NCI-H524 (cell line): ENCODE measurements at regions not wholly inside any gene's neighbourhood (a gene's known extent, or its start where the extent isn't known, plus 50 kb on each side); places are given as distances from the start of the nearest gene placed in this dataset.

Source experiments
- DNase-seq, 2 experiments: peaks; one replicate each; lab custom pipeline; 2025; lab: John Stamatoyannopoulos, UW

GRCh38 chr2:19600506-19600905 is 242.1 kb upstream of the OSR1 start:
- DNase-seq: no peak

GRCh38 chr2:19598971-19599370 is 240.5 kb upstream of the OSR1 start:
- no peak for DNase-seq

GRCh38 chr2:19592197-19592596 is 233.8 kb upstream of the OSR1 start:
- no peak for DNase-seq

GRCh38 chr2:19589791-19590190 is 231.4 kb upstream of the OSR1 start:
- no peak for DNase-seq

GRCh38 chr2:19580830-19581229 is 222.4 kb upstream of the OSR1 start:
- DNase-seq: no peak

- DNase-seq: no peak
Observed at GRCh38 chr2:19580264-19580663, 221.8 kb upstream of the OSR1 start.

- no peak for DNase-seq
Observed at GRCh38 chr2:19579461-19579860, 221.0 kb upstream of the OSR1 start.

GRCh38 chr2:19577723-19578122 is 219.3 kb upstream of the OSR1 start:
- DNase-seq: no peak

GRCh38 chr2:19576411-19576810 is 218.0 kb upstream of the OSR1 start:
- no peak for DNase-seq

- no peak for DNase-seq
Observed at GRCh38 chr2:19575641-19576040, 217.2 kb upstream of the OSR1 start.

- DNase-seq: no peak
Observed at GRCh38 chr2:19574778-19575260, 216.4 kb upstream of the OSR1 start.

- DNase-seq: no peak
Observed at GRCh38 chr2:19573784-19574183, 215.4 kb upstream of the OSR1 start.

GRCh38 chr2:19571773-19572172 is 213.3 kb upstream of the OSR1 start:
- no peak for DNase-seq

- DNase-seq: no peak
Observed at GRCh38 chr2:19569300-19569791, 210.9 kb upstream of the OSR1 start.

GRCh38 chr2:19568809-19569208 is 210.4 kb upstream of the OSR1 start:
- no peak for DNase-seq

- DNase-seq: no peak
Observed at GRCh38 chr2:19560785-19561184, 202.4 kb upstream of the OSR1 start.

GRCh38 chr2:19559596-19560240 is 201.3 kb upstream of the OSR1 start:
- no peak for DNase-seq

GRCh38 chr2:19556648-19557047 is 198.2 kb upstream of the OSR1 start:
- DNase-seq: no peak

GRCh38 chr2:19554520-19554919 is 196.1 kb upstream of the OSR1 start:
- DNase-seq: no peak

GRCh38 chr2:19552270-19552669 is 193.8 kb upstream of the OSR1 start:
- DNase-seq: no peak

GRCh38 chr2:19550750-19551149 is 192.3 kb upstream of the OSR1 start:
- DNase-seq: no peak

- no peak for DNase-seq
Observed at GRCh38 chr2:19549821-19550220, 191.4 kb upstream of the OSR1 start.

- DNase-seq: no peak
Observed at GRCh38 chr2:19548116-19548515, 189.7 kb upstream of the OSR1 start.

GRCh38 chr2:19547321-19547720 is 188.9 kb upstream of the OSR1 start:
- DNase-seq: no peak
